ENCODE measurements at regions not wholly inside any gene's neighbourhood (a gene's known extent, or its start where the extent isn't known, plus 50 kb on each side); places are given as distances from the start of the nearest gene placed in this dataset.

DNA sequence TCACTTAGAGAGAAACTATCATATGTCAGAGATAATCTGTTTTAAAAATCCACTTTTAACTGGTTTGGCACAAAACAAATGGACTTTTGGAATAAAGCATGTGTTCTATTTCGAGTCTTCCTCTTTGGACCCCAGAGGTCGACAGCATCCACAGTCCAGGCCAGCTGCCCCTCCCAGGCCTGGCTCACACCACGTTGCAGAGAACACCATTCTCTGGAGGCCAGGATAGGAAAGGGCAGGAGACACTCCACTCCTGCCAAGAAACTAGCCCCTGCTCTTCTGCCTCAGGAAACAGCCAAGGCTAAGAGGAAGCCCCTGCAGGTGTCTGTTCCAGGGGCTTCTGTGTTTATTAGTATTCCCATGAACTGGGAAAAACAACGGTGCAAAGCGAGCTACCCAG lies 456.6 kb upstream of the ID2 start:
- DNase-seq = no peak
- TF ChIP-seq CTCF (IDR thresholded peaks at IDR 0.05) = no peak
- FAIRE-seq = no peak
- H3K4me3 ChIP-seq = no peak overlapping the region
- H3K27ac ChIP-seq = no peak overlapping the region
- H3K9me3 ChIP-seq = no peaks in the 10 kb centered on the region
- intact Hi-C loops (cut with DNase I) = no loop called here
- ATAC-seq = no peak
- WGBS, 2 donors = 70 to 74% methylated on average over 5 of the region's 5 CpGs
- no peaks in the 10 kb centered on the region for H3K4me1 ChIP-seq
- H3K27me3 ChIP-seq = no peaks in the 10 kb centered on the region
- no peaks in the 10 kb centered on the region for H3K36me3 ChIP-seq

- Histone ChIP-seq H3K4me3 (no peak overlapping the region), H3K36me3 (no peaks in the 10 kb centered on the region), H3K27me3 (no peaks in the 10 kb centered on the region), H3K9me3 (no peaks in the 10 kb centered on the region), H3K4me1 (no peaks in the 10 kb centered on the region), H3K27ac (no peak overlapping the region)
- ATAC-seq = no peak
- FAIRE-seq = no peak
- 88 to 91% methylated on average over 6 of the region's 6 CpGs for WGBS, 2 donors
- TF ChIP-seq CTCF (IDR thresholded peaks at IDR 0.05) = no peak
- intact Hi-C loops (cut with DNase I) = no loop called here
- no peak for DNase-seq
Measured at GRCh38 chr2:8225798-8226197, 456.1 kb upstream of the ID2 start.

GRCh38 chr2:8229546-8229986 lies 452.3 kb upstream of the ID2 start:
- H3K27ac ChIP-seq = no peak overlapping the region
- TF ChIP-seq CTCF (IDR thresholded peaks at IDR 0.05) = no peak
- 65 to 70% methylated on average over 10 of the region's 10 CpGs for WGBS, 2 donors
- DNase-seq = peak in 1 of 6 donors; percentile 31
- no peaks in the 10 kb centered on the region for H3K27me3 ChIP-seq
- no peaks in the 10 kb centered on the region for H3K4me1 ChIP-seq
- FAIRE-seq = no peak
- H3K9me3 ChIP-seq = no peaks in the 10 kb centered on the region
- no peaks in the 10 kb centered on the region for H3K36me3 ChIP-seq
- H3K4me3 ChIP-seq = no peak overlapping the region
- peak in 3 of 4 donors; percentile 59 to 80 (median 72) for ATAC-seq
- intact Hi-C loops (cut with DNase I) = no loop called here

- H3K36me3 ChIP-seq = no peaks in the 10 kb centered on the region
- WGBS, 2 donors = 69 to 74% methylated on average over 1 of the region's 1 CpG
- DNase-seq (no peak), FAIRE-seq (no peak), ATAC-seq (no peak)
- intact Hi-C loops (cut with DNase I) = no loop called here
- H3K4me3 ChIP-seq = no peak overlapping the region
- H3K9me3 ChIP-seq = no peaks in the 10 kb centered on the region
- no peak overlapping the region for H3K27ac ChIP-seq
- no peak for TF ChIP-seq CTCF (IDR thresholded peaks at IDR 0.05)
- H3K4me1 ChIP-seq = no peaks in the 10 kb centered on the region
- no peaks in the 10 kb centered on the region for H3K27me3 ChIP-seq
Measured at GRCh38 chr2:8230466-8230865, 451.4 kb upstream of the ID2 start.

- WGBS, 2 donors = 81 to 87% methylated on average over 3 of the region's 3 CpGs
- intact Hi-C loops (cut with DNase I) = no loop called here
- Histone ChIP-seq H3K4me3 (no peak overlapping the region), H3K27me3 (no peaks in the 10 kb centered on the region), H3K9me3 (no peaks in the 10 kb centered on the region), H3K27ac (no peak overlapping the region), H3K36me3 (no peaks in the 10 kb centered on the region), H3K4me1 (no peaks in the 10 kb centered on the region)
- FAIRE-seq (no peak), DNase-seq (no peak), ATAC-seq (no peak)
- TF ChIP-seq CTCF (IDR thresholded peaks at IDR 0.05) = no peak
Measured at GRCh38 chr2:8231902-8232301, 450.0 kb upstream of the ID2 start.
